NCI-H1105 (cell line): ENCODE measurements at regions not wholly inside any gene's neighbourhood (a gene's known extent, or its start where the extent isn't known, plus 50 kb on each side); places are given as distances from the start of the nearest gene placed in this dataset.
A peak's percentile ranks its signal among the peaks of the same experiment; 100 is the strongest.
"Not testable (repeated sequence)": the region's sequence is repeated elsewhere in the genome, so short reads cannot be mapped to it uniquely, and the experiment has no call there.

Experiments
- DNase-seq: peaks from one replicate; lab custom pipeline; 2025; lab: John Stamatoyannopoulos, UW

DNA sequence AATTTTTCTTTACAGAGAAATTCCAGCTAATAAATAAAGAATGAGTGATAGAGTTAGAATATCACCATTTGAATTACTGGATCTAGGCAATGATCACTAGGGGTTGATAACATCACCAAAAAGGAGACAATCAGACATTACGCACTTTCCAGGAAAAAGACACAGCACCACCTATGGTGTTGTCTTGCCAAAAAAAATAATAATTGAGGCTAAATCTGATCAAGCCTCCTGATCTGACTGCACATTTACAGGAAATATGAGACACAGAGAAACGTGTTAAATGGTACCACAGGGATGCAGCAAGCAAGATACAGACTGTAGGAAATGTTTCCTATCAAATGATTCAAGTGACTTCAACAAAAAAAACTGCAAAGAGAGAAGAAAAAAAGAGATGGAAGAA lies 92.8 kb downstream of the EOMES start:
- DNase-seq = no peak

DNA sequence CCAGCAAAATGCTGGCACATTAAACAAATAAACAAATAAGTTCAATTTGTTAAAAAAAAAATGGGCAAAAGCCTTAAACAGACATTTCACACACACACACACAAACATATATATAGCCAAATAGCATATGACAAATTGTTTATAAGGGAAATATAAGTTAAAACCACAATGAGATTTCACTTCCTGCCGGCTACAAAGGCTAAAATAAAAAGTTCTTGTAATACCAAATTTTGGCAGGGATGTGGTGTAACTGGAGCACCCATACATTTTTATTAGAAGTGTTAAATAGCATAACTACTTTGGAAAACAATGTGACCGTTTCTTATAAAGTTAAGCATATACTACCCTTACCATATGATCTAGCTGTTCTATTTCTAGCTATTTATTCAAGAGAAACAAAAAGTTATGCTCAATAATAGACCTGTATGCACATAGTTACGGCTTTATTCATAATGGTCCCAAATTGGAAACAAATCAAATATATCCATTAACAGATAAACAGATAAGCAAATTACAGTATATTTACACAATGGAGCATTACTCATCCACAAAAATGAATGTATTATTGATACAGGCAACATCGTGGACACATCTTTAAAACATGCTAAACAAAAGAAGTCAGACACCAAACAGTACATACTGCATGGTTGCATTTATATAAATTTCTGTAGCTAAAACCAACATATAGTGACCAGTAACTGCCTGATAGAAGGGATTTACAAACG lies 93.9 kb downstream of the EOMES start:
- no peak for DNase-seq

DNA sequence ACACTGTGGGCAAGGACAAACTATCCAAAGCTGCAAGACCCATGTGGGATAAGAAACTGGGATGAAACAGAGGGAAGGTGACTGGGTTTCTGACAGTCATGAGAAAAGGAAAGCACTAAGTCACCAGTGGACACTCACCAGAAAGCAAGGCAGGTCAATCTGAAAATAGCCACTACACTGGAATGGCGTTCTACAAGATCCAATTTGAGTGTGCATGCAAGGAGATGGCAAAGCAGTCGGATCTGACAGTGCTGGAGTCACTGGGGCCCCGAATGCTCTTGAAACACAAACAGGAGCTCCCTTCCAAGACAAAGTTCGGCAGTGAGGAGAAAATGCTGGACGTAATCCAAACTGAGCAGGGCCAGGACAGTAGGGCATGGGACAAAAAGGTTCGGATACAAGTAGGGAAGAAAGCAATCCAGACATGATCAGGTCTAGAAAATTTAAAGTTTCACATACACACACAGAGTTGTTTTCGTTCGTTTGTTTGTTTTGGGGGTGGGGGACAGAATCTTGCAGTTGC lies 95.5 kb downstream of the EOMES start:
- DNase-seq = no peak

DNA sequence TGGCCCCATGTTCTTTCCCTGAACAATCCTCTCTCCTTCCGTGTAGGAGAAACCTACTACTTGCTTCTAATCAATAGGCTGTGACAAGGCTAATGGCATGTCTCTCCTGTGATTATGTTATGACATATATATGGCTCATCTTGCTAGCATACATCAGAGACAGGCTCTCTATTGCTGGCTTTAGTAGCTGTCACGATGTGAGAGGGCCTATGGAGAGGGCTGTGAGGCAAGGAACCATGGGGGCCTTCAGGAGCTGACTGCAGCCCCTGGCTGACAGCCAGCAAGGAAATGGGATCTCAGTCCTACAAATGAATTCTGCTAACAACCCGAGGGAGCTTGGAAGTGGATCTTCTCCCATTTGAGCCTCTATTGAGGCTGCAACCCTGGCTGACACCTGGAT lies 96.3 kb downstream of the EOMES start:
- no peak for DNase-seq

DNA sequence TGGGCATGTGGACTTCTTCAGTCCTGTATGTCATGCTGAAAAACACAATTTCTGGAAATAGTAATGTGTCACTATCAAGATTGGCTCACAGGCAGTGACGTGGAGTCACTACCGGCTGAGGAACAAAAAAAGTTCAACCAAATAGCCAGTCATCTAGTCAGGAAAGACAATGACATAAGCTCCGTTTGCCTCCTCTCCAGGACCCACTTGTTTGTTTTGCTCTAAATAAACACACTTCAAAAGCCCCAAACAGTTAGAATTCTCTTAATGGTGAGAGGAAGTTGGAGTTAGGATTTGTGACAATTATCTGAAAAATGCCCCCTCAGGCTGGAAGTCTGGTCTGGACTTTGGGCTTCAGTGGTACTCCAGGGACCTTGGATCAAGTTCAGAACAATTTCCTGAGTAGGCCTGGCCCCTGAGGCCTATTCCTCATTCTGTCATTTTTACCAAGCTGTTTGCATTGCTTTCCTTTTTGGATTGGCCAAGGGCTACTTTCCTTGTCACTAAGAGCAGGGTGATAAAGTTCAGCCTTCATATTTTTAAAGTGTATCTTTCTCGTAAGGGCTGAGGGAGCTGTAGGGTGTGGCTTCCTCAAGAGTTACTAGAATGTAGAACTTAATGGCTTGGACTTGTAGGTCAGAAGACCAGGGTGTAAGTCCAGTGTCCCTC lies 98.9 kb downstream of the EOMES start:
- no peak for DNase-seq

DNA sequence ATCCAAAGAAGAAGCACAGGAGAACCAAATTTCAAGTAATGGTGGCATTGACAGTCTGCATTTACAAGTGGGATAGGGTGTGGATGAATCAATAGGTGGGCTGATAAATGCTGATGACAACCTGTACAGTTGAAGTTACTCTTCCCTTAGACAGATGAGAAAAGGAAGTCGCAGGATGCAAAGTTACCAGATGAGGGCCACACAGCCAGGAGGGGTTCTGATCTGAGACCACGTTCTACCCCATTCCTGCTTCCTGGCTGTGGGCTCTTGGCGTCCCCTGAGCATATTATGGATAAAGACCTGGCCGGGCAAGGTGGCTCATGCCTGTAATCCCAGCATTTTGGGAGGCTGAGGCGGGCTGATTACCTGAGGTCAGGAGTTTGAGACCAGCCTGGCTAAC lies 104.6 kb downstream of the EOMES start:
- no peak for DNase-seq

DNA sequence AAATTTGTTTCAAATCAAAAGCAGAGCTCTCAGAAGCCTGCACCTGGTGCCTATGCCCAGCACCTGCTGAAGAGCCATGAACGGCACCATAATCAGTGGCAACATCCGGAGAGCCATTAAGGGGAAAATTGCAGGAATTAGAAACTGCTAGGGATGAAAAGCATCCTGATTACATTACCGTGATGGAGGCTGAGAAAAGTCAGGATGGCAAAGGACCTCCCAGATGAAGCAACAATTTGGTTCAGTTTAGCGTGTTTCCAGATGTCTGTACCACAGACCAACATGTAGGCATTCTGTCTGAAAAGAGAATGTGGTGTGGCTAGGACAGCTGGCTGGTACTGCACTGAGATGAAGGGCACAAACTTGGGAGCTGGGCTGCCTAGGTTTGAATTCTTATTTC lies 106.1 kb downstream of the EOMES start:
- DNase-seq = peak; percentile 64

DNA sequence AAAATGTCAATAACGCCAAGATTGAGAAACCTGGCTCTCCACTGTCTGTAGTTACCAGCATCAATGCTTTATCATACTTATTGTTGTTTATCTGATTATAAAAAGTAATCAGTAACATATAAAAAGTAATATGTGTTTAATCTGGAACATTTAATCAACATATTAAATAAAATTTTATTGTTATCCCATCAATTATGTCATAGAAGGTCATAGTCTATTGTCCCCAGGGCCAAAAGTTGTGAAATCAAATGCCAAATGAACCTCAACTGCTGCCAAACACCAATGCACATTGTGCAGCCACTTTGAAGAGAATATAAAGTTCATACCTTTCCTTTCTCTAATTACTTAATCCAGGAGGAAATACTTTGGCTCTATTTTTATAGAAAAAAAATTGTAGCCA lies 106.6 kb downstream of the EOMES start:
- no peak for DNase-seq

DNA sequence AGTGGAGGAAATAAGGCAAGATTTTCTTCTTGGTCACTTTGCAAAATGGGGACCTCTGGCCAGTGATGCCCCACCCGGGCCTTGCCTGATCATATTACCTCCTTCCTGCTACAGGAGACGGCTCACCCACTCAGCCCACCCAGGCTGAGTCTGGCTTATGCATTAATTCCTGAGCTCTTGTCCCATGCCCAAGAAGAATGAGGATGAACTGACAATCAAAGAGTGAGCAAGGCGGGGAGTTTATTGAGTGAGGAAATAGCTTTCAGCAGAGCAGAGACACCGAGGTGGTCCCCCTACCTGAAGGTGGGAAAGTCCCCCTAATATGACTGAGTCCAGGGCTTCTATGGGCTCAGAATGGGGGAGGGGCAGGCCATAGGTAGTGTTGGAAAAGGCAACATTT lies 107.5 kb downstream of the EOMES start:
- DNase-seq = no peak

DNA sequence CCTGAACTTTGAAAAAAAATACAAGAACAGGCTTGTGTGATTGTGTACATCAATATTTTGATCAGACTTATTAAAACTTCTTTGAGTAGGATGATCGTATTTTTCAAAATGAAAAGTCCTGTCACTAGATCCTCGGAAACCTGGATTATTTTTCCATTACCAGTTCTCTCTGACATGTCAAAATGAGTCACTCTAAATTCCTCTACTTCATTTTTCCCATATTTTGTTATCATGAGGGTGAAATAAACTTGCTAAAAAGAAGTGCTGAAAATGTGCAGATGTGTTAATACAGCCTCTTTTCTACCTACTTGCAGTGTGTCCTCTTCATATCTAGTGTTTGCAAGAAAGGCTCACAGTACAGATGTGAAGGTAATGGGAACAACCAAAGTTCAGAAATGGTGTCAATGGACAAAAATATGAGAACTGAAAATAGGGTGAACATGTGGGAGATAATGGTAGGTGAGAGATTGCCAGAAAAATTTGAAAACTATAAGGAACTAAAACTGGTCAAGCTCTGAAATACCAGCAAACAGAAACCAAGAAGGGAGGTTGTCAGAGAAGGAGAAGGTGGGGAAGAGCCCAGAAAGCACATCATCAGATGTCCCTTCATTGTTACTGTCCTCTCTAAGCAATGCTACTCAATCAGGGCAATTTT lies 108.2 kb downstream of the EOMES start:
- no peak for DNase-seq

DNA sequence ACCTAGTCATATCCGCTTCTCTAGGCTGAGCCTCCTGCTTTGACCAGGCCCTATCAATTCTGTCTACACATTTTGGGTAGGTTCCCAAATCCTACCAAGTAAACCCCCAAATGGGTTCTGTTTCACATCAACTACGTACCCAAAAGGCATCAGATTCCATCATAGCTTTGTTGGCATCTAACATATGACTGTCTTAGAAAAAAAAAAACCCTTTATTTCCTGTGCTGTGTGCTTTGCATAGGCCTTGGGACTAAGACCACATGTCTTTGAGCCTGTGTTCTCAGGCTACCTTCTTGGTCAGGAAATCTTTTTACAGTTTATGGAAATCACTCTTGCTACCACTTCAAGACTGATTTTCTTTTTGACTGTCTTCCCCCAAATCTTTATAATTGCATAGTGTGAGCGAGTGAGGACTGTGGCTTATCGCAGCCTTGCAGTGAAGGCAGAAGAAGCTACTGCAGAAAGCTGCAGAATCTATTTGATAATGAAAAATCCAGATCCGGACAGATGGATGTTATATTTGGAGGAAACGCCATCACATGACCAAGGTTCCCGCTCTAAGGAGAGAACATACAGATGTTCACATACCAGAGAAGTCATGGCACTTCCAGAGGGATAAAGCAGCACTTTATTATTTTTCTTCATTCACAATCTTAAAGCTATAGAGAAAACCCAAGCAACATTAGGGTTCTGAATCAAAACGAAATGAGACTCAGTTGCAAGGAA lies 111.2 kb downstream of the EOMES start:
- no peak for DNase-seq

DNA sequence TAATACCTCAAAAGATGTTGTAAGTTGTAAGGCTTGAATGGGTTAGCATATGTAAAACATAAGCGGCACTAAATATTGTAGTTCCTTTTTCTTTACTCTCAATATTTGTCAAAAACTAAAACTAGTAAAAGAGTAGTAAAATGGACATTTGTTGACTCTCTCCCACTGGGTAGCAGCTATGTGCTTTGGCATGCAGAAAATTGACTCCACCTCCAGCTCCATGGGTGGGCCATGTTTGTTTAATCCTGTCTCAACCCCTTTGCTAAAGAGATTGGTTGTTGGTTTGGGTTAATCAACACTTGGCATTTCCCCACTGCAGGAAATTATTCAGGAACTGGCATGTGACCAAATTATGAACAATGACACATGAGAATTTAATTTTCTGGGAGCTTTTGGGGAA lies 114.8 kb downstream of the EOMES start:
- no peak for DNase-seq

DNA sequence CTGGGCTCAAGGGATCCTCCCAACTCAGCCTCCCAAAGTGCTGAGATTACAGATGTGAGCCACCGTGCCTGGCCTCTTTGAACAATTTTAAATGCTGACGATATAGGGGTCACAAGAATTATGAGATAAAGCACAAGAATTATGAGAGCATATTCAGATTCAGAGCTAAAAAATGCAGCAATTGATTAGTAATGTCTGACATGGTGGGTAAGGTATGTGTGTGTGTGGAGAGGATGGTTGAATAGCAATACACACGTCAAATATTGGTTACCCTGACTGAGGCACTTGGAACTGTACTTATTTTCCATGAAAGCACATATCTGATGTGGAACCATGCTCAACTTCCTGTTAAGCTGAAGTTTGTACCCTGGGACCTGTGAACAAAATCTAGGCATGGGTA lies 115.6 kb downstream of the EOMES start:
- DNase-seq = no peak

DNA sequence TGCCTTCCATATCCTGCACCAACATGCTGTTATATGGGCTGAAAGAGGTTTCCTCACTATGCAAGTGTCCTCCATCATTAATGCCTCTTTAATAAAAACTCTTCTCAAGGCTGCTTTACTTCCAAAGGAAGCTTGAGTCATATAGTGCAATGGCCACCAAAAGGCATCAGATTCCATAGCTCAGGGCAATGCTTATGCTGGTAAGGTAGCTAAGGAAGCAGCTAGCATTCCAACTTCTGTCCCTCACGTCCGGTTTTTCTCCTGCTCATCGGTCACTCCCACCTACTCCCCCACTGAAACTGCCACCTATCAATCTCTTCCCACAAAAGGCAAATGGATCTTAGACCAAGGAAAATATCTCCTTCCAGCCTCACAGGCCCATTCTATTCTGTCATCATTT lies 117.1 kb upstream of the SLC4A7 start:
- DNase-seq = not testable (repeated sequence)

DNA sequence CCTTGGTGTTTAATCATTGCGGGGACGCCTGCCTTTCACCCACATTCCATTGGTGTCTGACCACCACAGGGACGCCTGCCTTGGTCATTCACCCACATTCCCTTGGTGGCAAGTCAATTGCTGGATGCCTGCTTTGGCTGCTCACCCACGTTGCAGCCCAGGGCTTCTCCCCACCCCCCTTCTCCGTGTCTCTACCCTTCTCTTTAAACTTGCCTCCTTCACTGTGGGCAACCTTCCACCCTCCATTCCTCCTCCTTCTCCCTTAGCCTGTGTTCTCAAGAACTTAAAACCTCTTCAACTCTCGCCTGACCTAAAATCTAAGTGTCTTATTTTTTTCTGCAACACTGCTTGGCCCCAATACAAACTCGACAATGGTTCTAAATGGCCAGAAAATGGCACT lies 115.6 kb upstream of the SLC4A7 start:
- DNase-seq = not testable (repeated sequence)

DNA sequence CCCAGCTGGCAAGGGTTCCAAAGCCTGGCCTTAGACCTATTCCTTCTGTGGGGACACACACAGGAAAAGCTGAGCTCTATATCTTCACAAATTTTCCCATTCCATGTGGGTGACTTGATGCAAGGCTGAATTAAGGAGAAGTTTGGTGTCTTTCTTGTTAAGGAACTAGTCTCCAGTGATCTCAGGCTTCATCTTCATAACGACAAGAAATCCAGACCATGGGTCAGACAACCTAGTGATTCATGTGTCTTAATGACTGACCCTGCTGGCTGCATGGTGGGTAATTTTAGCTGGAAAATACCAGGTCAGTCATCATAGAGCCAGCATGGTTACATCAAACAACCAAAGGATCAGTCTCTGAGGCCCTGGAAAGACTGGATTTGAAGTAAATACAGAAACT lies 112.7 kb upstream of the SLC4A7 start:
- no peak for DNase-seq

DNA sequence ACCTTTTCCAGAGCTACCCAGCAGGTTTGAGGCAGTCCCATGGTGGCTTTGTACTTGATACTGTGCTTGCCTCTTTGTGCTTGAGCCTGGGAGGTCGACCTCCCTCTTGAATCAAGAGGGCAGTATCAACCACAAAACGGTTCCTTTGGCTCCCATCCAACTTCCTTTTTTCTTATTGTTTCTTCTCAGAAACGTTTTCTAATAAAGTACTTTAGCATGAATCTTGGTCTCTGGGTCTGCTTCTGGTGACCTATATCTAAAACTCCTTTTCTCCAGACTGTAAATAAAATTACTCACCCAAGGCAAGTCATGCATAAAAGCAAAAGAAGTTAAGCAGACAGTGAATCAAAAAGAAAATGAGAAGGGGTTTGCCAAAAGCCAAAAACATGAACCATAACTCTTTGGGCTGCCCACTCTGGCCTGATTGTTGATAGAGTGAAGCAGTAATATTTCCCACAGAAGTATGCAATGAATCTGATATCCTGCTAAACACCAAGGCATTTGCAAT lies 112.2 kb upstream of the SLC4A7 start:
- DNase-seq = no peak

DNA sequence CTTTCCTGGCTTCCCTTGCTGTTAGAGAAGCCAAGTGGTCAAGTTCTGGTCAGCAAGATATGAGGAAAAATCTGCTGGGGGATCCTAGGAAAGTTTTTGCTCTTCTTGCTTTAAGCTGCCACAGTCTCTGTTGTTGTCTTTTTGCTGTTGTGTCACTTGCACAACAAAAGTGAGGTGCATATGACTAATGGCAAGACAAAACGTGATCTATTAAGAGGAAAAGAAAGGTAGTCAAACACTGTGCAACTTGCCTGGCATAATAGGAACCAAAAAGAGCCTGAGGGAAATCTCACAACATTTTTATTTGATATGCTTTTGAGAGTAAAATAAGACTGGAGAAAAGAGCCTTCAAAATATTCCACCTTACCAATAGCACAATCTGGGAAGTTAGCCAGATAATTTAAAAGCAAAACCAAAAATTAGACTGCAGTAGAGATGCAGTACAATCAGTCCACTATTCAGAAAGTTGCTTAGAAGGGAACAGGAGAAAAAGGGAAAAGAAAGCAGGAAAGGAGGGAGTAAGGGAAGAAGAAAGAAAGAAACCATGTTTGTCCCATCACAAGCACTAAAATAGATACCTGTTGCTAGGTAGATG lies 110.0 kb upstream of the SLC4A7 start:
- DNase-seq = no peak

DNA sequence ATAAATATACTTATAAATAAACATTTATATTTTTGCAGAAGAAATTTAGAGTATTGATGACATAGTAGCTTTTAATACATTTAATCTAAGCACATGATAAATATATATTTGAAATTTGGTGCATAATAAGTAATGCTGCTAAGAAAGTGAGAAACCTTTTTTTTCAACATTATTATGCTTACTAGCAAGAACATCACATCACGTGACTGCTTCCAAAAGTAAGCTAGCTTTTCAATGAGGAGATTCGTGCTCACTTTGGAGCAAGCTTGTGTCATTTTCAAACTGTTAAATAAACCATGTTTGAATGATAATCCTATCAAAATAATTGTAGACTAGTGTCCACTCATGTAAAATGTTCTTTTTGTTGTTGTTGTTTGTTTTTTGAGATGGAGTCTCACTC lies 109.0 kb upstream of the SLC4A7 start:
- DNase-seq = no peak

DNA sequence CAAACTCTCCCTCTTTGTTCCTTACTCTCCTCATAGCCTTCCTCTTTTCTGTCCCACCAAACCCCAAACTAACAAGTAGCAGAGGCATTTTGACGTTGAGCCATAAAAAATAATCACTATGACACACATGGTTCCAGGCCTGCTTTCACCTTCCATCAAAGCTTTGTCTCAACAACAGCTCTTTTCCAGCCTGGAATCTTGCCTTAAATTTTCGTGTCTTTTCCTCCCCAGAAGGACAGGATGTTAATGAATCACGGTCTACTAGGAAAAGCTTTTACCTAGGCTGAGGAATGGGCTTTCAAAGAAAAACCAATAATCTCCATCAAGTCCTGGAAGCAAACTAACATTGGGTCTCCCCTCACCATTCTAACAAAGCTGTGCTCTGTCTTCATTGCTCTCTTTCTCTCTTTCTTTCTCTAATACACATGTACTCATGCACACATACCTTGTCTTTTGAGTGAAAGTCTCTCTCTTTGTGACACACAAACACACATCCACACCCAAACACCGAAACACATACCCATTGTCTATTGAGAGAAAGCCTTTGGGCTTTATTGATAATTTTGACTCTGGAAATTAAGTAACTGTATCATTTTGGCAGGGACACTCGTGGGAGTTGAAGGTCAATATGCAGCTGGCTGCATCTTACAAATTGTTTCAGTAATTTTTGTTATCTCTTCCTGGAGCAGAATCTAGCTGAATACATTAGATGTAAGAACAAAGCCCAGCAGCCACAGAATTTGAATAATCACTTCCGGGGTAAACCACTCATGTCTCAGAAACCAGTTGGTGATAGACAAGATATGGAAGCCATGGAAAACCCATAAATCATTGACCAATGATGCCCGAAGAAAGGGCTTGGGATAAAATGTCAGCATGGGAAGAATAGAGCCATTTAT lies 107.4 kb upstream of the SLC4A7 start:
- DNase-seq = no peak
